Left colon (tissue), 2 donors: ENCODE measurements at regions not wholly inside any gene's neighbourhood (a gene's known extent, or its start where the extent isn't known, plus 50 kb on each side); places are given as distances from the start of the nearest gene placed in this dataset.

ENCODE experiments used
- ATAC-seq: fragments of 200-7000 bp; cut with Tn5 transposase; one replicate; pipeline ENCODE4 v1.9.1; 2020; ENCODE audit warnings: mild to moderate bottlenecking, moderate library complexity
- DNase-seq, 2 donors: peaks; one replicate each; pipeline ENCODE4 v3.0.0-alpha.2; 2020
- intact Hi-C, 2 donors: fragments of 100-400 bp; cut with DNase I in 1 of 2; cut with micrococcal nuclease in 1 of 2; formaldehyde crosslinking; loops; one replicate each; pipeline versions ENCODE4 v1.11.2 to v1.14.0; 2022; cut with DNase I, micrococcal nuclease
- donor health status: DM: no; HTN: no; CAD: no.
- donor health status: DM: yes; HTN: yes; CAD: no.

DNA sequence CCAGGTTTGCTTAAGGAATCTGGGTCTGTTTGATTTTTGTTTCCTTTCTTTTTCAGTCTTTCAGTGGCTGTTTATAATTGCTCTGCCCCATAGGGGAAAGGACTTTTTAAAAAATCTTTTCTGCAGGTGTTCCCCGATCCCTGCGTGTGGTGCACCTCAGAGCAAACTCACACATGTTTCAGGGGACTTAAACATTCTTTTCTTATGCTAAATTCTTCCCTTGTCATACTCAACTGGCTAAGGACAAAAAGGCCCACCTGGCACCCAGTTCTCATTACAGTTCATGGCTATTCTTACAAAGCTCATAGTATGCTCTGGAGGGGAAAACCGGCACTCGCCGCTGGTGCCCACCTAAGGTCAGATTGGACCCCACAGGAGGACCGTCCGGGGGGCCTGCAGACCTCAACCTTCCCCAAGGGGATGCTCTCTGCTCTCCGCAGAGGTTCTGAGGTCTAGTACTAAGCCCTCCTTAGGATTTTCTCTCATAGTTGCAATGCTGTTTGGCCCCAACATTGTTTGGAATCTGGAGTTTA lies 220.3 kb downstream of the HGF start:
- intact Hi-C loops: no loop called here
- DNase-seq: no peak
- no peak for ATAC-seq

DNA sequence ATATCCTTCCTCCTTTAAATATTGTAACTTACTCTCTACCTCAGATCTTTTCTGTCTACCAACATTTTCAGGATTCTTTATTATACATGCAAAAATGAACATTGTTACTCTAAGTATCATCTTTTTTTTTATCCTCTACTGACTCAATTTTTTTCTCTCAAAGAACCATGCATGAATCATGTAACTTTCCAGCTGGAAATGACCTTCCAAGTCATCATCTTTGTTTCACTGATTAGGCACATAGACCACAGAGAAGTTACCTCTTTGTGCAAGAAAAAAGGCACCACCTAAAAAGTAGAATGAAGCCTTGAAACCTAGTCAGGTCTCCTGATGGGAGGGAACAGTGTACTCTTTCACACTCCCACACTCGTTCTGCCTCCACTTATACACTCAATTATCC lies 234.9 kb downstream of the HGF start:
- intact Hi-C loops: no loop called here
- DNase-seq (no peak), ATAC-seq (no peak)

DNA sequence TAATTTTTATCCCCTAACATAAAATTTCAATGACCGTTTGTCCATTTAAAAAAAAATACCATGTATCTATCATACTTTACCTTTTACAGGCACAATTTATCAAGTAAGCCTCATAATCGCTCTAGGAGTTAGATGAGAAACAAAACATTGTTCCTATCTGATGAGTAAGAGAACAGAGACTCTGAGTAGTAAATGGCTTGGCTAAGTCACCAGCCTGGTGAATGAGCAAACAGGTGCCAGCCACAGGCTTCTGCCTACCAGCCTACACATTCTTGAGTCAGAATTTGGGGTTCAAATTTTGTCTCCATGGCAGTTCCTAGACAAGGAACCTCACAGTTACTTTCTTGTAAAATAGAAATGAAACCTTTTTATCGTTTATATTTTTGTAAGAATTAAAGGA lies 235.4 kb downstream of the HGF start:
- no peak for ATAC-seq
- intact Hi-C loops: no loop called here

DNA sequence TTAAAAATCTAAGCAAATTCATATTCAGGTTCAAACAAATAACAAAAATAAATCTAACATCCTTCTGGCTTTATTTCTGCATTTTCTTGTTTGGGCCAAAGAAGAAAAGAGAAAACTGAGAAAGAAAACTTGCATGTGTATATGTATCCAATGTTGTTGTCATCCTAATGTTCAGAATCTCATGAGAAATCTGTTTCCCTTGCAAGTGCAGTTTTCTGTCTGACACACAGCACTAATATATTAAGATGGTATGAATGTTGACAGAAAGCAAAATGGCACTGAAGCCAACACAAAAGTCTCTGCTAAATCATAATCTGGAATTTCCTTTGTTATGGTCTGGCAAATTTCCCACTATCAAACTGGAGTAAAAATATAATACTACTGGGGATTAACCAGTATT lies 235.9 kb downstream of the HGF start:
- intact Hi-C loops: no loop called here
- ATAC-seq: no peak

More for the DNA sequence above, 235.4 kb downstream of the HGF start:
- no peak for DNase-seq

DNA sequence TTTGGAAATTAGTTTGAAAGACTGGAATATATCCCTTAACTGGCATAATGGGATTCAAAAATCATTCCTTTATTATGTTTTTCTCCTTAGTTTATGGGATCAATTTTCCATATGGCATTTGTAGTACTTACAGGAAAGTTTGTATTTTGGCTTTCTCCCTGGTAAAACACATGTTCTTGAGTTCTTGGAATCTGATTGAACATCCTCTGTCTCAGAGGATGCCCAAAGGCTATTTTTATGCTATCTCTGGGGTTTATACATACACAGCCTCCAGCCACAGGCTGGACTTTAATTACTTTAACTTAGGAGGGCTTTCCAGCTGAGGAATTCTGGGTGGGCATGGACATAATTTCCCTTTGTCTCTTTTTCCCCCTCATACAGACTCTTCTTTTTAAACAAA lies 236.4 kb downstream of the HGF start:
- intact Hi-C loops: no loop called here
- no peak for ATAC-seq
- no peak for DNase-seq

More for the DNA sequence above, 235.9 kb downstream of the HGF start:
- no peak for DNase-seq

DNA sequence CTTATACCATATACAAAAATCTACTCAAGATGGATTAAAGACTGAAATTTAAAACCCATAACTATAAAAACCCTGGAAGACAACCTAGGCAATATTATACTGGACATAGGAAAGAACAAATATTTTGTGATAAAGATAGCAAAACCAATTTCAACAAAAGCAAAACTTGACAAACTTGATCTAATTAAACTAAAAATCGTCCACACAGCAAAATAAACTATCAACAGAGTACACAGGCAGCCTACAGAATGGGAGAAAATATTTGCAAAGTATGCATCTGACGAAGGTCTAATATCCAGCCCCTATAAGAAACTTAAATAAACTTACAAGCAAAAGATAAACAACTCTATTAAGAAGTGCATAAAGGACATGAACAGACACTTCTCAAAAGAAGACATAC lies 240.1 kb downstream of the HGF start:
- ATAC-seq (no peak), DNase-seq (no peak)
- intact Hi-C loops: no loop called here

DNA sequence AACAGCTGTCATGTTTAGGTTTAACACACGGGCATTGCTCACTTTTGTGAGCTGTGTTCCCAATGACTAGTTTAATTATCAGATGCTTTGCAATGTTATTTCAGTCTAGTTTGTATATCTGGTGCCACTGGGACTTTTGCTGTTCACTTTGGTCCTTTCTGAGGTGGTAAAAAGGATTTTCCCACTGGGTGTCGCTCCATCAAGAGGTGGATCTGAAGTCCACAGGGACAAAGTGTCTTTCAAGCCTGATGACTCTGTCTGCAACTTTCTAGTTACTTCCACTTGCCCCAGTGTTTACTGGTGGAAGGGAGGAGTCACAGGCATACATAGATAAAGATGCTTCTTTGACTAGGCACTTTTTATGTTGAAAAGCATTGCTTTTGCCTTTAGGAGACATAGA lies 242.2 kb downstream of the HGF start:
- intact Hi-C loops: no loop called here
- no peak for ATAC-seq
- DNase-seq: no peak

DNA sequence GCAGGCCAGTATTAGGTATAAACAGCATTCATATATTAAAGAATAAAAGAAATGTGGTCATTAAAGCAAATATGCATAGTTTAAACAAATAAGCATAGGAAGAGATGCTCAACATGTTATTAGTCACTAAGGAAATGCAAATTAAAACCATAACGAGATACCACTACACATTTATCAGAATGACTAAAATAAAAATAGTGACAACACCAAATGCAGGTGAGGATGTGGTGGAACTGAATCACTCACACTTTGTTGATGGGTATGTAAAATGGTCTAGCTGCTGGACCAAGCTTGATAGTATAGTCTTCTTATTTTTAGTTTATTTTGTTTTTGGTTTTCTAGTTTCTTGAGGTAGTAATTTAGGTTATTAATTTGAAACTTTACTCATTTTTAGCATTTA lies 242.9 kb downstream of the HGF start:
- ATAC-seq (no peak), DNase-seq (no peak)
- intact Hi-C loops: no loop called here

DNA sequence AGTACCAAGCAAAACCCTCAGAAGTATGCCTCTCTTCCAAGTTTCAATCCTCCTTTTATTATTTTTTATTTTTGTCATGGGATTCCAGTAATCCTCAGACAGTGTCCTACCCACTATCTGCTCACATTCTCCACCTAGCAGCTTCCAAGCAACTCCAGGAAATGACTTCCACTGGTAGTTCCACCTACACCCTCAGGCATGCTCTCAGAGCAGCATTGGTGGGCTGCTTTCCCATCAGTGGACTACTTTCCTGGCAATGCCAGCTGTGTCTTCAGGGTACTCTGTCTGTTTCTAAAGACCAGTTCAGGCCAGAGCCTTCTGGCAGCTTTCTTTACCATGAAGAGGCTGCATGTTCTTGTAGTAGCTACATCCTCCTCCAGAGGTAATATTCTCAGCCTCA lies 244.0 kb downstream of the HGF start:
- intact Hi-C loops: no loop called here
- no peak for DNase-seq
- no peak for ATAC-seq

DNA sequence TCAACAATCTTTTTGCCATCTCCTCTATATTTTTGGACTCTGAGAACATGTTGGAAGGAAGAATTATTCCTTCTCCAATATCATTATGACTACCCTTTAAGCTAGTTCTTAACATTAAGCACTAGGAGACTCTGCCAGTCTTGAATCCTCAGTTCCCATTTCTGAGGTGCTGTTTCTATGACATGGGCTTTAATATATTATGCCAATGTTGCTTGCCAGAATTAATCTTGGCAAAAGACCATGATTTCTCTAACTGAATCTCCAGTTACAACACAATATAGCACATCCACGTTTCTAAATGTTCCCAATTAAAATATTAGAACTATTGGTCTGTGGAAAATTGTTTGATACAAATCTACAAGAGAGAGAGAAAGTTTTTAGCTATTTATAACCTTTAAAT lies 250.0 kb downstream of the HGF start:
- intact Hi-C loops: no loop called here
- ATAC-seq (no peak), DNase-seq (no peak)

DNA sequence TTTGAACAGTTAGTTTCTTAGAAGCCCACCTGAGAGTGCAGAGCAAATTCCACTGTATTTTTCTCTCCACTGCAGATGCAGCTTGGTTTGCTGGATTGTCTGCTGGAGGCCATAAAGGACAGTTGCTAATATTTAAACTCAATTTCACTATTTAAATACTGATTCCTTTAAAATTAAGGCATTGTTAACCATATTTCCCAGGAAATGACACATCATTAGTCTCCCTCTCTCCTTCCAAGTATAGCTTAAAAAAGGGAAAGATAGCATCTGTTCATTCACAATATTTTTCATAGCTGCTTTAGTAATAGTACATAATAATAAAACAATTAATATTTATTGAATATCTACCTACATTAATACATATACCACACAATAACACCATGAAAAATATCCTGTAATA lies 252.9 kb downstream of the HGF start:
- DNase-seq: no peak
- no peak for ATAC-seq
- intact Hi-C loops: no loop called here

DNA sequence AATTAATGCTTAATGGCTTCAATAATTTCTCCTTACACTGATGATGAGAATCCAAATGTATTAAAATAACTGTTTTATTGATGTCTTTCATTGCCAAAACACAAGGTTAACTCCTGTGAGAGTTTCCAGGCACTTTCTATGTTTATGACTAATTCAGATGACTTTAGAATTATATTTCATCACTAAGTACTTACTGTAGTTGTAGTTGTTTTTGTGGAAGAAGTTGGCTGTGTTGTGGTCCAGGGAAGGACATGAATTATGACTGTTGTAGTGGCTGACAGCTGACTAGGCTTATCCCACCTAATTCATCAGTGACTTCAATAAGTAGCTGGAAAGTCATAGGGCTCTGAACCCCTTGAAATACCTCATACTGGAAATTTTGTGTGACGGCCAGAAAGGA lies 254.8 kb downstream of the HGF start:
- intact Hi-C loops: no loop called here
- ATAC-seq (no peak), DNase-seq (no peak)

DNA sequence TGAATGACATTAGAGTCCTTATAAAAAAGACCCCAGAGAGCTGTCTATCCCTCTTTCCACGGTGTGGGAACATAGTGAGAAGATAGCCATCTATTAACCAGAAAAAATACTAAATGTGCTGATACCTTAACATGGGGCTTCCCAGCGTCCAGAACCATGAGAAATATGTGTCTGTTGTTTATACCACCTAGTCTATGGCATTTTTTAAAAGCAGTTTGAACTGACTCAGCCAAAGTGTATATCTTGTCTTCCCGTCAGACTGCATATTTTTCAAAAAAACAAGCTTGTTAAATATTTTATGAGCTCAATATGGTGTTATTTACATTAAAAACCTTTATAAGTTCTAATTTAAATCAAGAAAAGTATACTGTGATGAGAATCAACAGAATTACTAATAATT lies 255.3 kb downstream of the HGF start:
- DNase-seq: no peak
- intact Hi-C loops: no loop called here
- ATAC-seq: no peak

DNA sequence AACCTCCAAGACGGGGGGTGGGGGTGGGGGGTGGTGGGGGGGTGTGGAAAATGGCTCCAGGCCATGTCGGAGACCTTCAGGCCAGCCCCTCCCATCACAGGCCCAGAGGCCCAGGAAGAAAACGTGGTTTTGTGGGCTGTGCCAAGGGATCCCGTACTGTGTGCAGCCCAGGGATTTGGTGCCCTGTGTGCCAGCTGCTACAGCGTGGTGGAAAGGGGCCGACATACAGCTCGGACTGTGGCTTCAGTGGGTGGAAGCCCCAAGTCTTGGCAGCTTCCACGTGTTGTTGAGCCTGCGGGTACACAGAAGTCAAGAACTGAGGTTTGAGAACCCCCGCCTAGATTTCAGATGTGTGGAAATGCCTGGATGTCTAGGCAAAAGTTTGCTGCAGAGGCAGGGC lies 259.7 kb downstream of the HGF start:
- ATAC-seq: no peak
- intact Hi-C loops: no loop called here
- DNase-seq: no peak

DNA sequence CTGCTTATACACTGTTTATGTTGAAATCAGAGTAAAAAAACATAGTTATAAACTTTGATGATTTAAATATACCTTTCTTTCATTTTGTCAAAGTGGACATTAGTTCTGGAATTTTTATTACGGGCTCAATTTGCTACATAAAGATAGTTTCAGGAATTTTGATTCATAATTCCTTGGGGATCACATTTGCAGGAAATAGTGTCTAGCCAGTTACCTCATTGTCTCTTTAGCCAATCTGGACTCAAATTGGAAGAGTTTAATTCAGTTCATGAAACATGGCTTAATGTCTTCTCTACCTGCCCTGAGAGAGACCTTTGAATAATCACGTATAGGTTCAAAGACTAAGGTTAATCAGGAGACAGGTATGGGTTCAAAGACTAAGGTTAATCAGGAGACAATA lies 262.6 kb downstream of the HGF start:
- ATAC-seq (no peak), DNase-seq (no peak)
- intact Hi-C loops: loop anchor here in 1 of 2 donors (10.0 kb wide), 2 partner anchors 448 to 508 kb away; no protein-coding TSS in a partner anchor

DNA sequence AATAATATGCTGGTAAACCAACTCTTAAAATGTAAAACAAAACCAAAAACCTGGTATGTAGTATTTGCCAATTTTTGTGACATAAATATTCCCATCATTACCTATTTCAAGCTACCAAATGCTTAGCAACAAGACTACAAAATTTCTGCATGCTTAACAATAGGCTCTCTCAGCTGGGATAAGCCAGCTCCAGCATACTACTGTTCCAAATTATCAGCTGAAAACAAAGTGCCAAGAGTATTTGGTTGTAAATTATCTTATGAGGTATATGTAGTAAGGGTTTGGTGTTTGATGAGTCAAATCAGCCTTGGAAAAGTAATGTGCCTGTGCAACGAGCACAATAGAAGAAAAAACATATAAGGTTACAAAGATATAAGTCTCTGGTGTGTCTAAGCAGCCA lies 263.2 kb downstream of the HGF start:
- ATAC-seq (no peak), DNase-seq (no peak)
- intact Hi-C loops: loop anchor here in 1 of 2 donors (10.0 kb wide), 2 partner anchors 448 to 508 kb away; no protein-coding TSS in a partner anchor

DNA sequence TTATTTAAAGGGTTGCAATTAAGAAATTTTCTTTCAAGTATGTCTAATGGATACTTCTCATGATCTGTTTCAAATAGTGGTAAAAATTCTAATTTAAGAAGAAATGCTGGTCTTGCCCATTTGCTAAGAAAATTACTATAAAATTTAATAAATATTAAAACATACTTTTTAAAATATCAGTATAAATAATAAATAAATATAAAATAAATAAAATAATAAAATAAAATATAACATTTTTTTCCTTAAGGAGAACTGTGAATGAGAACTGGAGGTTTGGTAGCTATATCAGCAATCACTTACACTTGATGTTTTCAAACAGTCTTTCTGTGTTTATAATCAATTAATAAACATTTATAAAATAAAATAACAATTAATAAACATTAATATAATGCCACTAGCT lies 266.1 kb downstream of the HGF start:
- no peak for ATAC-seq
- intact Hi-C loops: loop anchor here in 1 of 2 donors (10.0 kb wide), 2 partner anchors 451 to 511 kb away; no protein-coding TSS in a partner anchor

DNA sequence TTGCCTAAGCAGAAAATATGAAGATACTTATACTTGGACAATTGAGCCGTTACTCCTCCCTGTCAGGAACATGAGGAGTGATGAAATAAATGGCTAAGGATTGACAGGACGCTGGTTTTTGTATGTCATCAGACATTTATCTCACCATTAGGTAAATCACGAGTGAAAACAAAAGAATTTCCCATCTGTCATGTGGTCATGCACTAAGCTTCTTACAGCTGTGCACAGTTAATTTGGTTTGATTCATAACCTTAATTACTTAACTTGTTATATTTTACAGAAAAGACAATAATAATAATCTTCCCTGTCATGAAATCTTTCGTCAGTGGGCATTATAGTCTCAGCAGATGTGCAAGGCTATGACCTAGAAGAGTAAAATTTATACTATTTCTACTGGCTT lies 266.5 kb downstream of the HGF start:
- ATAC-seq (no peak), DNase-seq (no peak)
- intact Hi-C loops: loop anchor here in 1 of 2 donors (10.0 kb wide), 2 partner anchors 451 to 511 kb away; no protein-coding TSS in a partner anchor

More for the DNA sequence above, 266.1 kb downstream of the HGF start:
- DNase-seq: no peak

DNA sequence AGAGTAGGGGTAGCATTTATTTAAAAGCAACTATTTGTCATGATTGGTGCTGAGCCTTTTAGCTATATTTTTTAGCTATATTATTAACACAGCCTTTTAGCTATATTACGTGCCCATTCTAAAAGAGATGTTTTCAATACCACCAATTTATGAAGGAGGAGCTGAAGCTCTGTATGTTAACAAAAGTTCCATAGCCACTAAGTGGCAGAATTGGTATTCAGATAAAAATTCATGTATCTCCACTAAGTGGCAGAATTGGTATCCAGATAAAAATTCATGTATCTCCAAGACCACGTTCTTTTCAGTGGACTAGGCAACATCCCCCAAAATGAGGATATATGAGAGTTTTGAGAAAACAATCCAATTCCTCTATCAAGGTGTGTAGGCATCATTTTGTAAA lies 268.6 kb downstream of the HGF start:
- no peak for DNase-seq
- ATAC-seq: no peak
- intact Hi-C loops: loop anchor here in 1 of 2 donors (10.0 kb wide), 2 partner anchors 454 to 514 kb away; no protein-coding TSS in a partner anchor

DNA sequence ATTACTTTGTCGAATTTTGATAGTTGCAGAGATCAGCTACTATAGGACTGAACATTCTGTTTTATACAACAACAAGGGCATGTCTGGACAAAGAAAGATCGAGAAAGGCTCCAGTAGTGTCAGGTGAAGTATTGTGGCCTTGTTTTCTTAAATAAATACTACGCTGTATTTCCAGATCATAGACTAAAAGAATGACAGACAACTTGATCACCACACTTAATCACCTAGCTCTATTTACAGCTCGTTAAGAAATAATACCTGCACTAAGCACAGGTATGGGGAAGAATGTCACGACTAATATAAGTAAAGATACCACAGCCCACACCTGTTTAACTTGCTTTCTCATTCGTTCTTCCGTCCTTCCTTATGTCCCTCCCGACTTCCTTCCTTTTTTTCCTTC lies 269.2 kb downstream of the HGF start:
- intact Hi-C loops: loop anchor here in 1 of 2 donors (10.0 kb wide), 2 partner anchors 454 to 514 kb away; no protein-coding TSS in a partner anchor
- DNase-seq (no peak), ATAC-seq (no peak)
